Activated B cell treated with CpG ODN at 0.5 μM for 24 hours (primary cell): ENCODE measurements at regions not wholly inside any gene's neighbourhood (a gene's known extent, or its start where the extent isn't known, plus 50 kb on each side); places are given as distances from the start of the nearest gene placed in this dataset.

ENCODE experiments used
- ATAC-seq: fragments of 200-7000 bp; cut with Tn5 transposase; one replicate; pipeline ENCODE4 v1.10.0; 2021; ENCODE audit warnings: low read depth, mild to moderate bottlenecking, moderate library complexity
- CTCF ChIA-PET: fragments of 350-600 bp; sonication (Branson Sonifier 250); formaldehyde crosslinking; loops from one replicate; lab custom pipeline; 2021; ENCODE audit warnings: antibody characterized with exemption; lab: Charles Lee
- POLR2A ChIA-PET: fragments of 350-600 bp; sonication (Branson Sonifier 250); formaldehyde crosslinking; loops from one replicate; lab custom pipeline; 2021; ENCODE audit warnings: antibody characterized with exemption; lab: Charles Lee
- DNase-seq: peaks from one replicate; pipeline ENCODE4 v3.0.0; 2022
- H3K27ac Mint-ChIP-seq: one replicate; pipeline ENCODE4 v1.8.0; 2020; ENCODE audit warnings: mixed read lengths
- H3K27me3 Mint-ChIP-seq: one replicate; pipeline ENCODE4 v1.8.0; 2021; ENCODE audit warnings: mixed read lengths
- H3K36me3 Mint-ChIP-seq: one replicate; pipeline ENCODE4 v1.8.0; 2021; ENCODE audit warnings: low read depth, mixed read lengths
- H3K4me1 Mint-ChIP-seq: one replicate; pipeline ENCODE4 v1.8.0; 2021; ENCODE audit warnings: mixed read lengths
- H3K4me3 Mint-ChIP-seq: one replicate; pipeline ENCODE4 v1.8.0; 2020; ENCODE audit warnings: mild to moderate bottlenecking, mixed read lengths
- H3K9me3 Mint-ChIP-seq: one replicate; pipeline ENCODE4 v1.8.0; 2020; ENCODE audit warnings: mixed read lengths
- intact Hi-C: fragments of 100-400 bp; cut with micrococcal nuclease; formaldehyde crosslinking; loops from one replicate; pipeline ENCODE4 v1.15.1; 2024
- TF ChIP-seq, protein P1 (sequence below): fragments of 200-600 bp; IDR thresholded peaks from one replicate; pipeline ENCODE4 v1.8.0; 2022; ENCODE audit warnings: antibody characterized with exemption, mild to moderate bottlenecking

DNA sequence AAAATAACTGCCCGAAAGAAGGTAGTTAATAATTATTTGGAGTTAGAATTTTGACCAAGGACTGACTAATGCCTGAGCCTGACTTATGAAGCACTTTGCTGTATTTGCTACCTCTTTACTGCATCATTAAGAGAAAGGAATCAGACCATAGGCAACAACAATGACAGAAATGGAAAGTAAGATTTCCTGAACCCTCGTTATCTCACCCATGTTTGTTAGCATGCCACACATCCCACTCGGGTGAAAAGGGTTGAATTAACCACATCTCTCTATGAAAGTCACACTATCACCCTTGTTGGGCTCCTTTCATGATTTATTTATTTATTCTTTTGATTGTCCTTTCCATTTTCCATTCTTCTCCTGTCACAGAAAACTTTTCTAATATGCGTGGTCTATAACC, 59.6 kb downstream of the OLIG3 start:
- no peak overlapping the region for H3K27ac Mint-ChIP-seq
- no peak for ATAC-seq

DNA sequence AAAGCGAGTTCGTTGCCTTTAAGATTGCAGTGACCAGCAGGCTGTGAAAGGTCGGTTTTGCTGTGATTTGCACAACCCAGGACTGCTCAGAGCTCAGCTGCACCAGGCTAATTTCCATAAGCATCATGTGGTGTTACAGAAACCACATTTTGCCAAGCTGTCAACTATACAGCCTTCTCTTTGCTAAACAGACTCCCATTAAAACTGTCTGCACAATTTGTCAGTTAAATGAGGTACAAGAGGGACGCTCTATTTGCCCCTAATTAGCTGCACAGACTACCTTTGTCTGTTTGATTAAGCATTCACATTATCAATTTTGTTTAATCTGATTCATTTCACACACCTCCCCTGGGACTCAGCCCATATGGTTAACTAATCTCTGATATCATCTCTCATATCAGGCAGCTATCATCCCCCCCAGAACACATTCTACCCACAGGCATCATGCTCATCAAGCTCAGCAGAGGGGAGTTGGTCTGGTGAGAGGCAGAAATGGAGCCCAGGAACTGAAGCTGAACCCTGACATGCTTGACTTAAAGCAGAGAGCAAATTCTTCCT, 62.1 kb downstream of the OLIG3 start:
- no peaks in the 10 kb centered on the region for H3K36me3 Mint-ChIP-seq
- DNase-seq (no peak), ATAC-seq (peak; percentile 65)
- peak overlapping the region; percentile 81 for H3K4me3 Mint-ChIP-seq
- H3K9me3 Mint-ChIP-seq, result no peaks in the 10 kb centered on the region
- intact Hi-C loops, result loop anchor here (5.0 kb wide), 2 partner anchors 160 to 355 kb away; no protein-coding TSS in a partner anchor
- H3K27ac Mint-ChIP-seq, result peak overlapping the region; percentile 26
- CTCF ChIA-PET, result interaction anchor here (1.0 to 1.6 kb wide), 6 partner anchors 16 to 338 kb away, joined by 3 to 5 read pairs (median 4); no protein-coding TSS in a partner anchor
- TF ChIP-seq, protein P1, sequence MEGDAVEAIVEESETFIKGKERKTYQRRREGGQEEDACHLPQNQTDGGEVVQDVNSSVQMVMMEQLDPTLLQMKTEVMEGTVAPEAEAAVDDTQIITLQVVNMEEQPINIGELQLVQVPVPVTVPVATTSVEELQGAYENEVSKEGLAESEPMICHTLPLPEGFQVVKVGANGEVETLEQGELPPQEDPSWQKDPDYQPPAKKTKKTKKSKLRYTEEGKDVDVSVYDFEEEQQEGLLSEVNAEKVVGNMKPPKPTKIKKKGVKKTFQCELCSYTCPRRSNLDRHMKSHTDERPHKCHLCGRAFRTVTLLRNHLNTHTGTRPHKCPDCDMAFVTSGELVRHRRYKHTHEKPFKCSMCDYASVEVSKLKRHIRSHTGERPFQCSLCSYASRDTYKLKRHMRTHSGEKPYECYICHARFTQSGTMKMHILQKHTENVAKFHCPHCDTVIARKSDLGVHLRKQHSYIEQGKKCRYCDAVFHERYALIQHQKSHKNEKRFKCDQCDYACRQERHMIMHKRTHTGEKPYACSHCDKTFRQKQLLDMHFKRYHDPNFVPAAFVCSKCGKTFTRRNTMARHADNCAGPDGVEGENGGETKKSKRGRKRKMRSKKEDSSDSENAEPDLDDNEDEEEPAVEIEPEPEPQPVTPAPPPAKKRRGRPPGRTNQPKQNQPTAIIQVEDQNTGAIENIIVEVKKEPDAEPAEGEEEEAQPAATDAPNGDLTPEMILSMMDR, result no peak
- H3K27me3 Mint-ChIP-seq, result no peaks in the 10 kb centered on the region
- POLR2A ChIA-PET, result interaction anchor here (0.6 to 1.0 kb wide), 2 partner anchors 70 to 329 kb away, joined by 4 to 9 read pairs; no protein-coding TSS in a partner anchor
- peaks cover 40% of the 10 kb centered on the region for H3K4me1 Mint-ChIP-seq

More for the DNA sequence above, 59.6 kb downstream of the OLIG3 start:
- Mint-ChIP-seq H3K9me3 (no peaks in the 10 kb centered on the region), H3K4me1 (peaks cover 32% of the 10 kb centered on the region), H3K36me3 (no peaks in the 10 kb centered on the region), H3K4me3 (no peak overlapping the region), H3K27me3 (no peaks in the 10 kb centered on the region)
- CTCF ChIA-PET, result no interaction called here
- intact Hi-C loops, result loop anchor here (5.0 kb wide), 2 partner anchors 162 to 357 kb away; no protein-coding TSS in a partner anchor
- TF ChIP-seq, protein P1, result no peak
- POLR2A ChIA-PET, result no interaction called here
- DNase-seq, result no peak

DNA sequence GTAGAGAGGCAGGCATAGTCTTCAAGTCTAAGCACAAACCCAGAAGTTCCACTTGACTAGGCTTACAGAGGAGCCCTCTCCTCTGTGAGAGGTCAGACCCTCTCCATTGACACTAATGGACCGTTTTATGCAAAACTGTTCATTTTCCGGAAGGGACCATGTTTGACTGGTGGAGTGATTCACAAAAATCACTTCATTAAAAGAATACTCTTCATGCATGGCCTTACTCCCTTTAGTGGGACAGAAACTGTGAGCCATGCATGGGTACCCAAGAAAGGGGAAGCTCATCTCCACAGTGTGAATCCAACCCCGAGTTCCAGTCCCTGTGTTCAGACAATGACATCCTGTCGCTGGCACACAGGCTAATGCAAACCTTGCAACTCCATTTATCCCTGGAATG, 63.2 kb downstream of the OLIG3 start:
- ATAC-seq (peak; percentile 82), DNase-seq (no peak)
- Mint-ChIP-seq H3K4me1 (peaks cover 51% of the 10 kb centered on the region), H3K27me3 (no peaks in the 10 kb centered on the region), H3K27ac (peak overlapping the region; percentile 65), H3K9me3 (no peaks in the 10 kb centered on the region), H3K36me3 (no peaks in the 10 kb centered on the region), H3K4me3 (peak overlapping the region; percentile 81)
- TF ChIP-seq, protein P1, result no peak
- intact Hi-C loops, result loop anchor here (1.0 to 5.0 kb wide), 6 partner anchors 8 to 354 kb away; partner anchors contain the start of gene IFNGR1
- ChIA-PET CTCF (interaction anchor here (0.7 to 1.6 kb wide), 4 partner anchors 16 to 337 kb away, joined by 3 to 4 read pairs (median 4); no protein-coding TSS in a partner anchor), POLR2A (interaction anchor here (1.0 kb wide), 2 partner anchors 328 to 330 kb away, joined by 4 to 6 read pairs; no protein-coding TSS in a partner anchor)

DNA sequence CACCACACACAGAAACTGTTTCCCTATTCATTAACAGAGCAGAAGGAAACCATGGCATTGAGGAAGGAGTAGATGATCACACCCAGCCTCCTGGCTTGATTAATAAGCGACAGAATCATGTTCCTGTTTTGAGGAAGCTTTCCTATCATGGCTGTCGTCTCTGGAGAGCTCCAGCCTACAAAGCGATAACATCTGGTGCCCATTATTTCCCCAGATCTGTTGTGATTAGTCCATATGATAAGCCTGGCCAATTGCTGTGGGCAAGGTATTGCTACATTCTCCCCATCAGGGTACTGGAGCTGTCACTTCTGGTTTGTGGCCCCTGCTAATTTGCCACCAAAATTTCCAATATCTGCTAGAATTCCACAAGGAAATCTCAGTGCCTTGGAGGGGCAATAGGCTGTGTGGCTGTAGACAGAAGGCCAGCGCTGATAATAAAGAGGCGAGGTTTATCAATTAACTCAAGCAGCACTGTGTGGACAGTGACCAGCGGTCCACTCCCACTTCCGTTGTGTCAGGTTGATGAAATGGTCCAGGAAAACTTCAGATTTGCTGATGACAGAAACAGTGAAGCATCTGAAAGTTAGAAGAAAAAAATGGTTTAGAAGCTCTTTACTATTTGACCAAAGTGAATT, 66.4 kb downstream of the OLIG3 start:
- CTCF ChIA-PET, result interaction anchor here (1.8 kb wide), 1 partner anchor 12 kb away, joined by 5 read pairs; no protein-coding TSS in a partner anchor
- ATAC-seq (no peak), DNase-seq (no peak)
- Mint-ChIP-seq H3K9me3 (no peaks in the 10 kb centered on the region), H3K27me3 (no peaks in the 10 kb centered on the region), H3K27ac (no peak overlapping the region), H3K4me3 (no peak overlapping the region), H3K4me1 (peaks cover 81% of the 10 kb centered on the region), H3K36me3 (no peaks in the 10 kb centered on the region)
- intact Hi-C loops, result no loop called here
- POLR2A ChIA-PET, result interaction anchor here (0.6 kb wide), 1 partner anchor 330 kb away, joined by 5 read pairs; no protein-coding TSS in a partner anchor
- TF ChIP-seq, protein P1, result no peak
